ENCODE measurements at regions not wholly inside any gene's neighbourhood (a gene's known extent, or its start where the extent isn't known, plus 50 kb on each side); places are given as distances from the start of the nearest gene placed in this dataset.
"Not testable (repeated sequence)": the region's sequence is repeated elsewhere in the genome, so short reads cannot be mapped to it uniquely, and the experiment has no call there.

- not testable (repeated sequence) for H3K4me3 ChIP-seq (ENCODE audit: low read depth, low read length); DNase-seq (ENCODE audit: low read depth)
These were observed 123.2 kb downstream of the UNC93B1 start for GRCh38 chr11:67880594-67881196.

GRCh38 chr11:67878666-67879065 is 125.2 kb downstream of the UNC93B1 start:
- DNase-seq (ENCODE audit: low read depth); H3K4me3 ChIP-seq (ENCODE audit: low read depth, low read length): not testable (repeated sequence)

GRCh38 chr11:67877316-67877715 is 126.6 kb downstream of the UNC93B1 start:
- H3K4me3 ChIP-seq (ENCODE audit: low read depth, low read length); DNase-seq (ENCODE audit: low read depth): not testable (repeated sequence)

- not testable (repeated sequence) for DNase-seq (ENCODE audit: low read depth); H3K4me3 ChIP-seq (ENCODE audit: low read depth, low read length)
These were observed 130.7 kb downstream of the UNC93B1 start for GRCh38 chr11:67873223-67873622.

GRCh38 chr11:67871168-67871567 is 132.7 kb downstream of the UNC93B1 start:
- H3K4me3 ChIP-seq (ENCODE audit: low read depth, low read length); DNase-seq (ENCODE audit: low read depth): not testable (repeated sequence)

- not testable (repeated sequence) for H3K4me3 ChIP-seq (ENCODE audit: low read depth, low read length); DNase-seq (ENCODE audit: low read depth)
These were observed 141.0 kb downstream of the UNC93B1 start for GRCh38 chr11:67862896-67863295.

- H3K4me3 ChIP-seq (ENCODE audit: low read depth, low read length); DNase-seq (ENCODE audit: low read depth): not testable (repeated sequence)
These were observed 144.3 kb downstream of the UNC93B1 start for GRCh38 chr11:67859513-67860161.

- not testable (repeated sequence) for DNase-seq (ENCODE audit: low read depth); H3K4me3 ChIP-seq (ENCODE audit: low read depth, low read length)
These were observed 153.2 kb downstream of the UNC93B1 start for GRCh38 chr11:67850747-67851146.

GRCh38 chr11:67849766-67850165 is 154.1 kb downstream of the UNC93B1 start:
- not testable (repeated sequence) for DNase-seq (ENCODE audit: low read depth); H3K4me3 ChIP-seq (ENCODE audit: low read depth, low read length)

- not testable (repeated sequence) for H3K4me3 ChIP-seq (ENCODE audit: low read depth, low read length); DNase-seq (ENCODE audit: low read depth)
These were observed 155.7 kb downstream of the UNC93B1 start for GRCh38 chr11:67847896-67848875.

- not testable (repeated sequence) for DNase-seq (ENCODE audit: low read depth); H3K4me3 ChIP-seq (ENCODE audit: low read depth, low read length)
These were observed 157.6 kb downstream of the UNC93B1 start for GRCh38 chr11:67846303-67846702.

- not testable (repeated sequence) for DNase-seq (ENCODE audit: low read depth); H3K4me3 ChIP-seq (ENCODE audit: low read depth, low read length)
These were observed 158.6 kb downstream of the UNC93B1 start for GRCh38 chr11:67845296-67845695.

- H3K4me3 ChIP-seq (ENCODE audit: low read depth, low read length), result not testable (repeated sequence)
These were observed 163.3 kb downstream of the UNC93B1 start for GRCh38 chr11:67840599-67840998.

GRCh38 chr11:67830152-67830551 is 155.7 kb upstream of the ALDH3B2 start:
- not testable (repeated sequence) for DNase-seq (ENCODE audit: low read depth); H3K4me3 ChIP-seq (ENCODE audit: low read depth, low read length)

More at GRCh38 chr11:67840599-67840998, 163.3 kb downstream of the UNC93B1 start:
- DNase-seq (ENCODE audit: low read depth), result not testable (repeated sequence)

GRCh38 chr11:67826951-67827296 is 152.5 kb upstream of the ALDH3B2 start:
- H3K4me3 ChIP-seq (ENCODE audit: low read depth, low read length); DNase-seq (ENCODE audit: low read depth): not testable (repeated sequence)

GRCh38 chr11:67826028-67826950 is 151.9 kb upstream of the ALDH3B2 start:
- not testable (repeated sequence) for H3K4me3 ChIP-seq (ENCODE audit: low read depth, low read length); DNase-seq (ENCODE audit: low read depth)

GRCh38 chr11:67824861-67825260 is 150.4 kb upstream of the ALDH3B2 start:
- H3K4me3 ChIP-seq (ENCODE audit: low read depth, low read length); DNase-seq (ENCODE audit: low read depth): not testable (repeated sequence)

GRCh38 chr11:67820081-67820480 is 145.7 kb upstream of the ALDH3B2 start:
- DNase-seq (ENCODE audit: low read depth), result no peak
- no peak overlapping the region for H3K4me3 ChIP-seq (ENCODE audit: low read depth, low read length)

- not testable (repeated sequence) for DNase-seq (ENCODE audit: low read depth); H3K4me3 ChIP-seq (ENCODE audit: low read depth, low read length)
These were observed 143.1 kb upstream of the ALDH3B2 start for GRCh38 chr11:67817558-67817957.
